Neural cell (in vitro differentiated cells): ENCODE measurements at regions not wholly inside any gene's neighbourhood (a gene's known extent, or its start where the extent isn't known, plus 50 kb on each side); places are given as distances from the start of the nearest gene placed in this dataset.

Source experiments
- H2AFZ ChIP-seq: fragments of 200-600, 300-800 bp; sonication (generic), shearing (Covaris generic); 2 replicates; pipeline ENCODE4 v1.6.0; 2014; ENCODE audit warnings: low read depth, mild to moderate bottlenecking, antibody characterized with exemption, low read length, moderate library complexity
- H3F3A ChIP-seq: fragments of 200-600 bp; shearing (Covaris generic); 2 replicates; pipeline ENCODE4 v1.6.1; 2016; ENCODE audit warnings: mild to moderate bottlenecking, moderate library complexity, mixed read lengths, antibody characterized with exemption, low read length; ENCODE audit not compliant: insufficient read depth, poor library complexity, severe bottlenecking
- H3K27ac ChIP-seq: fragments of 200-600, 300-800 bp; sonication (generic), shearing (Covaris generic); 2 replicates; pipeline ENCODE4 v1.5.1; 2014; ENCODE audit warnings: mild to moderate bottlenecking, low read length, moderate library complexity
- H3K27me3 ChIP-seq: fragments of 300-800, 200-600 bp; sonication (generic), shearing (Covaris generic); 2 replicates; pipeline ENCODE4 v1.6.0; 2014; ENCODE audit warnings: mild to moderate bottlenecking, low read depth, low read length, moderate library complexity; ENCODE audit not compliant: insufficient read depth
- H3K36me3 ChIP-seq: fragments of 300-800, 200-600 bp; sonication (generic), shearing (Covaris generic); 2 replicates; pipeline ENCODE4 v1.5.1; 2014; ENCODE audit warnings: mild to moderate bottlenecking, antibody characterized with exemption, low read length, moderate library complexity; ENCODE audit not compliant: insufficient read depth
- H3K4me2 ChIP-seq: fragments of 300-800, 200-600 bp; sonication (generic), shearing (Covaris generic); 2 replicates; pipeline ENCODE4 v1.6.0; 2014; ENCODE audit warnings: mild to moderate bottlenecking, low read length
- H3K4me3 ChIP-seq: fragments of 300-800, 200-600 bp; sonication (generic), shearing (Covaris generic); 2 replicates; pipeline ENCODE4 v1.5.1; 2014; ENCODE audit warnings: mild to moderate bottlenecking, low read length, moderate library complexity
- H3K79me2 ChIP-seq: fragments of 200-600 bp; shearing (Covaris generic); replicated peaks from 2 replicates; pipeline ENCODE4 v1.6.0; 2014; ENCODE audit warnings: mild to moderate bottlenecking, low read length, moderate library complexity; ENCODE audit not compliant: insufficient read depth
- H3K9ac ChIP-seq: fragments of 300-800, 200-600 bp; sonication (generic), shearing (Covaris generic); 2 replicates; pipeline ENCODE4 v1.6.1; 2016; ENCODE audit warnings: mild to moderate bottlenecking, low read length, mixed read lengths
- H3K9me2 ChIP-seq: fragments of 200-600 bp; shearing (Covaris generic); 2 replicates; pipeline ENCODE4 v1.6.1; 2016; ENCODE audit warnings: mild to moderate bottlenecking, low read length, mixed read lengths; ENCODE audit not compliant: insufficient read depth
- H3K9me3 ChIP-seq: fragments of 200-600, 300-800 bp; sonication (generic), shearing (Covaris generic); 2 replicates; pipeline ENCODE4 v1.6.1; 2016; ENCODE audit warnings: mild to moderate bottlenecking, mixed run types, low read length, moderate library complexity, mixed read lengths
- H4K20me1 ChIP-seq: fragments of 200-600 bp; shearing (Covaris generic); 2 replicates; pipeline ENCODE4 v1.6.1; 2016; ENCODE audit warnings: mild to moderate bottlenecking, mixed run types; ENCODE audit not compliant: insufficient read depth
- CTCF ChIP-seq: fragments of 450-650 bp; IDR thresholded peaks from 2 replicates; pipeline ENCODE4 v1.5.1; 2014; ENCODE audit warnings: antibody characterized with exemption, mild to moderate bottlenecking, moderate library complexity; ENCODE audit not compliant: poor library complexity, severe bottlenecking
- EP300 ChIP-seq: fragments of 450-650 bp; conservative IDR thresholded peaks from 2 replicates; pipeline ENCODE4 v1.6.1; 2014; ENCODE audit warnings: antibody characterized with exemption, mild to moderate bottlenecking, moderate library complexity; ENCODE audit not compliant: poor library complexity, severe bottlenecking
- EZH2 ChIP-seq: fragments of 200-600, 300-800 bp; shearing (Covaris generic), sonication (generic); IDR thresholded peaks from 2 replicates; pipeline ENCODE4 v1.6.1; 2014; ENCODE audit warnings: antibody characterized with exemption, low read length, borderline replicate concordance, mild to moderate bottlenecking; ENCODE audit not compliant: insufficient read depth, poor library complexity, severe bottlenecking
- MXI1 ChIP-seq: fragments of 450-650 bp; conservative IDR thresholded peaks from 2 replicates; pipeline ENCODE4 v1.6.1; 2014; ENCODE audit warnings: antibody characterized with exemption, mild to moderate bottlenecking; ENCODE audit not compliant: poor library complexity, severe bottlenecking
- POLR2AphosphoS5 ChIP-seq: IDR thresholded peaks from 2 replicates; pipeline ENCODE4 v1.6.1; 2012
- RAD21 ChIP-seq: fragments of 450-650 bp; conservative IDR thresholded peaks from 2 replicates; pipeline ENCODE4 v1.6.1; 2014; ENCODE audit warnings: antibody characterized with exemption, mild to moderate bottlenecking, moderate library complexity
- REST ChIP-seq: IDR thresholded peaks from 2 replicates; pipeline ENCODE4 v1.6.1; 2012; ENCODE audit warnings: borderline replicate concordance
- SMC3 ChIP-seq: fragments of 450-650 bp; conservative IDR thresholded peaks from 2 replicates; pipeline ENCODE4 v1.6.1; 2014; ENCODE audit warnings: antibody characterized with exemption, mild to moderate bottlenecking, moderate library complexity; ENCODE audit not compliant: poor library complexity
- TAF1 ChIP-seq: IDR thresholded peaks from 2 replicates; pipeline ENCODE4 v1.6.1; 2012; ENCODE audit warnings: low read depth

- Histone ChIP-seq H3K4me3 (no peak overlapping the region), H3K9ac (no peak overlapping the region)
- TF ChIP-seq TAF1 (no peak), MXI1 (no peak), EP300 (no peak), CTCF (no peak), REST (no peak), SMC3 (no peak), RAD21 (no peak), POLR2AphosphoS5 (no peak), EZH2 (no peak)
Observed at GRCh38 chr11:112566124-112566523, 305.5 kb upstream of the PLET1 start.

GRCh38 chr11:112570333-112570732 is 309.7 kb upstream of the PLET1 start:
- TF ChIP-seq SMC3 (no peak), POLR2AphosphoS5 (no peak), CTCF (no peak)
- H3K9me3 ChIP-seq: no peaks in the 10 kb centered on the region
- no peak overlapping the region for H3K27ac ChIP-seq
- H3K27me3 ChIP-seq: no peaks in the 10 kb centered on the region
- H3K79me2 ChIP-seq: no peaks in the 10 kb centered on the region
- H3K4me3 ChIP-seq: no peak overlapping the region
- no peak overlapping the region for H3K4me2 ChIP-seq
- no peaks in the 10 kb centered on the region for H3F3A ChIP-seq
- H3K9me2 ChIP-seq: no peaks in the 10 kb centered on the region
- H2AFZ ChIP-seq: no peak overlapping the region
- H4K20me1 ChIP-seq: no peaks in the 10 kb centered on the region
- no peaks in the 10 kb centered on the region for H3K36me3 ChIP-seq
- no peak overlapping the region for H3K9ac ChIP-seq

More at GRCh38 chr11:112566124-112566523, 305.5 kb upstream of the PLET1 start:
- H3F3A ChIP-seq: no peaks in the 10 kb centered on the region
- no peaks in the 10 kb centered on the region for H4K20me1 ChIP-seq
- H3K79me2 ChIP-seq: no peaks in the 10 kb centered on the region
- H3K4me2 ChIP-seq: no peak overlapping the region
- H3K36me3 ChIP-seq: no peaks in the 10 kb centered on the region
- no peak overlapping the region for H3K27ac ChIP-seq
- no peaks in the 10 kb centered on the region for H3K27me3 ChIP-seq
- no peaks in the 10 kb centered on the region for H3K9me2 ChIP-seq
- no peaks in the 10 kb centered on the region for H3K9me3 ChIP-seq
- no peak overlapping the region for H2AFZ ChIP-seq
